Hindlimb muscle (tissue), 1 donor: ENCODE measurements at regions not wholly inside any gene's neighbourhood (a gene's known extent, or its start where the extent isn't known, plus 50 kb on each side); places are given as distances from the start of the nearest gene placed in this dataset.

ENCODE experiments used
- DNase-seq: peaks from one replicate; pipeline ENCODE4 v3.0.0-alpha.2; 2013

DNA sequence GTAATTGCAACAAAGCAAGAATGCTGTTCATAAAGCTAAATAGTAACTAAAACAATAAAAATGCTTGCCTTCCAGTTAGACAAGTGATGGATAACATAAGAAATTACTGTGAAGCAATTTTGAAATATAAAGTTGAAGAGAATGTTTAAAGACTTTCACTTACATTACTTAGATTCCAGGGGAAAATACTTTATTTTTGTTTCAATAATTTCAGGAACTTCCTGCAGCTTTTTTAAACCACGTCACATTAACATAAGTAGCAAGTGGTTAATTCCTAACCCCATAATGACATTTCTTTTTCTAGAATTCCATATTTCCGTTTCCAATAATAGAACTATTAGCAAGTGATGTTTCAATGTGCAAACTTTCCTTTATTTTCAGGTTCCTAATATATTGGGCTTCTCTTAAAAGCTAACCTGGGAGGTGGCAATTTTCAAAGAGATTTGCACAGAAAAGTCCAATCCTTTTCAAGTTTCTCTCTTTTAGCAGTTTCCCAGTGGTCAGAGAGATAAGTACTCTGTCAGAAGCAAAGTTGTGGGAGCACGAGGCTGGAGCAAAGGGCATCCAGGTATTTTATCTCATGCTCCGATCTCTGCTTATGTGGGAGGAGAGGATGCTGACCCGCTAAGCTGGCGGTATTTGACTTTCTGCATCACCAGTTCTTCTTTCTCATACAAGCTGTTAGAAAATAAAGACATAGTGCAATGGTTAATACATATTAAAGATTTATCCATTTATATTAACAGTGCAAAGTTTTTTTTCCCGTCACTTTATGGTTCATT lies 1025.3 kb downstream of the EFNB2 start:
- no peak for DNase-seq

DNA sequence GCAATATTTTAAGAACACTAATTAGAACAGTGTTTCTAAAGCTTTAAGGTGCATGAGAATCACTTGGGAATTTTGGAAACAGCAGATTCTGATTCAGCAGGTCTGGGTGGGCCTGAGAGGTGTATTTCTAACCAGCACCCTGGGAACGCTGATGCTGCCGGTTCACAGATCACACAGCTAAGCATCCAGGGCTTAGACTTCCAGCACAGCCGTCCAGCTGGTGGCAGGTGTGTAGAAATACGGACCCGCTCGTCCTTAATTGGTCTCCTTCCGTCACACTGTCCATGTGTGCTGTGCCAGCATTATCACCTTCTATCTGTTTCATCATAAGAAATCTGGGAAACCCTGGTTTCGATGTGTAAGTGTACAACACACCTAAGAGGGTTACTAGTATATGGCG lies 1029.0 kb downstream of the EFNB2 start:
- no peak for DNase-seq

DNA sequence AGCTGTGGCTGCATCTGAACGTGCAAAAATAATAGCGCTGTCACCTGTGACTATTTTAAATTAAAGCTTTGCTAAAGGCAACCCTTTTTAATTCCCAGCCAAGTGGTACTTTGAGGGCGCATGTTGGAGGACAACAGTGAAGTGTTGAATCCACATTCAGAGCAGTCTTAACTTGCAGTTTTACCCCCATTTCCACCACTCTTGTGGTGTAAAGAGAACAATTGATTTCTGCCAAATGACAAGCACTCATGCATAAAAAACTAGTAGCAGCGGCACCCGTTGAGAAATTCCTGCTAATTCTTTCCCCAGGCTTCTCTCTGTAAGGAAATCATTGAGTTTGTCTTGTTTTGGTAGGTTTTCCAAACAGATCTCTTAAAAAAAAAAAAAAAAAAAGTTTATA lies 1033.3 kb downstream of the EFNB2 start:
- no peak for DNase-seq

DNA sequence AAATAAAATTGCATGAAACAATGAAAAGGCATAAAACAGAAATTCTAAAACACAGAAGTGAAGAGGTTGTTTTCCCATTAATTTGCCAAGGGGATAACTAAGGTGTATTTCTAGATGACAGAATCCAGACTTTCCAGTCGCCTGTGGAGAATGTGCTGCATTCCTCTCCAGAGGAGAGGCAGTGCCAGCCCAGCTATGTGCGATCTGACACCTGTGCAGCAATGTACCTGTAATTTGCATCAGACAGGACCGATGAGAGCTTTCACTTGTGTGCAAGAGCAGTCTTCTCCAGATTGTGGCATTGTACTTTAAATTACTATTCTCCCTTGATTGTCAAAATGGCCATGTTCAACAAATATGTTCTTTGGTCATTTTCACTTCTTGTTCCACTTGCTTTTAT lies 1037.9 kb downstream of the EFNB2 start:
- no peak for DNase-seq

DNA sequence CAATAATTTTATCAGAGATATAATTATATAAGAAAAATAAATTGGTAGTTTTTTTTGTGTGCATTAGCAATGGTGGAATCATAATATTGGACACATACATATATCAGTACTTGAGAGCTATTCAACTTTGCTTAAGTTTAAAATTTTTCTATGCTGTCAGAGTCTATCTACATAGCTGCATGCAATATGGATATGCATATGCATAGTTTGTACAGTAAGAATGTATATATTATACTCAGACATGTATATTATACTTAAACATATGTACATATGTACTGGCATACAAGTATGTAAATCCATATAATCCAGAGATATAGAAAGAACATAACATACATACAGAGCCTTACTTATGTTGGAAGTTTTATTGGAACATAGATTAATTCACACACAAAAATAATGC lies 1043.2 kb downstream of the EFNB2 start:
- no peak for DNase-seq

DNA sequence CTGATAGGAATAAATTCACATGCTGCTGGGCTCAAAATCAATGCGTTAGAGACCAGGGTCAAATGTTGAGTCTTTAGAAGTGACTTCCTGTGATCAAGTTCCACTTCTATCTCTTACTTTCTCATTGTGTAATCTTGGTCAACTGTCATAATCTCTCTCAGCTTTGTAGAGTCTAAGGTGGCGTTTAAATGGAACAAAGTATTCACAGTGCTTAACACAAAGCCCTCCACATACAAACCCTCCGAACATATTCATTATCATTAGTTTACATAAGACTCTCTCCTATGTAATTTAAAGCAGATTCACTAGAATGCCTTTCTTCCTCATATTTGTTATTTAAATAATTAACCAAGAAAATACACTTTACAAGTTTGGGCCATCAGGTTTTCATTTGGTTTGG lies 1044.1 kb downstream of the EFNB2 start:
- no peak for DNase-seq

DNA sequence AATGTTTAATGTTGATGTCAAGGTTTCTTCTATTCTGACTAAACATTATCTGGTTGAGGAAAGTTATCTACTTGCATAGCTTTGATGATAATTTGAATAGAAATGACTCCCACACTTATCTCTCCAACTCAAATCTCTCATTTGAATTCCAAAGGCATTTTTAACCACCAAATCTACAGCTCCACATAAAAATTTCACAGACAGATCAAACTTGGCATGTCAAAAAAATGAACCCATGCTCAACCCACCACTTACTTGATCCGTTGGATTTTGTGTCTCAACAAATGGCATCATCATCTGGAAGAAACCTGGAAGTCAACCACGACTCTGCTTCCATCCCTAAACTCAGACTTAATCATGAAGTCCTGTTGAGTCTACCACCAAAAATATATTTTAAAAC lies 1050.4 kb downstream of the EFNB2 start:
- no peak for DNase-seq

DNA sequence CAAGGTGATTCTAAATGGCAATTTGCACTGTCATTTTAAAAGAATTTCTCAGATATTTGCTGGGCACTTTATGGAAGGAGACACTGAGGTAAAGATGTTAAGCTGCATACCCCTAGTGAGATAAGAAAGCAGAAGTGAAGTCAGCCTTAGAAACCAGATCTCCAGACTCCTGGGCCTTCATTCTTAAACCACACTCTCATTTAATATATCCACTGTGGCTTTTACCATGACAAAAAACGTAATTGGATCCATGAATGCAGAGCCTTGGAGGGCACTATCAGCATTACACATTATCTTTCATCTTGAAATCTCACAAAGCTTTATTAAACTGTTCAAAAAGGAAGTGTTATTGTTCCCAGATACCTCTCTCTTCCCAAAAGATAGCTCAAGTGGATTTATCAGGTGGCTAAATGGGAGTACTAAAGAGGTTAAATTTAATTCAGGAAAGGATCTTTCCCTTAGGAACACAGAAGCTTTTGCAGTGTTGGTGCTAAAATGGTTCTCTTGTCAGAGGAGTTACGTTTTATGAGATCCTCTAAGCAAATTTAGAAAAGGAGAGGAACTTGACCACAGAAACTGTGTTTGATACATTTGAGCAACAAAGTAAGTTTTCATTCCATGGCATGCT lies 1060.4 kb downstream of the EFNB2 start:
- DNase-seq: no peak

DNA sequence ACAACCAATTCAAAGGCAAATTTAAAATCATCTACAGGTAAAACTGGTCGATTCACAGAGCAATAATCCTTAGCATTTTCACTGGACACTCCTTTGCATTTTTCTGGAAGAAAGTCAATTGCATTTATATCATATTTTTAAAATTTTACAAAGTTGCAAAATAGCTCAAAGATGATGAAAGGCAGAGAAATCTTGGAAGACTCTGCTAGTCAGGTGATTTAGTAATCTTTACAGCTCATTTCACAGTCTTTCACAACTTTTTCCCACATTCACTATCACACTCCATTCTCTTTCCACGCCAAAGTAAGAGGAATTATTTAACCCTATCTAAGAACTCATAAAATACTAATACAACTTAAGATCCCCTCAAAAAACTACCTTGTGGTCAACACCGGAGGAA lies 1063.8 kb downstream of the EFNB2 start:
- DNase-seq: no peak

DNA sequence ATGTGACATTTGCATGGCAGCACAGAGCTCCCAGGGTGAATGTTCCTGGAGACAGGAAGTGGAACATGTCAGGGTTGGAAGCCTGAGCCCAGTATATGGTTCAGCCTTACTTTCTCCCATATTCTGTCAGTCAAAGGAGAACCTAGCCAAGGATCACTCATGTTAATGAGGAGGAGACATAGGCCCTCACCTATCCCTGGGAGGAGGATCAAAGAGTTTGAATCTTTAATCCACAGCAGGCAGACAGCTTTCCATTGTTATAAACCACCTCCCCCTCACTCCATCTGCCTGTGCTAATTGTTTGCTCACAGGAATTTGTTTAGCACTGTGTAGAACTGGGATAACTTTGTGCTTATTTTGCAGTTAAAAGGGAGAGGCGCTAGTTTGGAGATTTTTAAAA lies 1069.1 kb downstream of the EFNB2 start:
- DNase-seq: no peak

DNA sequence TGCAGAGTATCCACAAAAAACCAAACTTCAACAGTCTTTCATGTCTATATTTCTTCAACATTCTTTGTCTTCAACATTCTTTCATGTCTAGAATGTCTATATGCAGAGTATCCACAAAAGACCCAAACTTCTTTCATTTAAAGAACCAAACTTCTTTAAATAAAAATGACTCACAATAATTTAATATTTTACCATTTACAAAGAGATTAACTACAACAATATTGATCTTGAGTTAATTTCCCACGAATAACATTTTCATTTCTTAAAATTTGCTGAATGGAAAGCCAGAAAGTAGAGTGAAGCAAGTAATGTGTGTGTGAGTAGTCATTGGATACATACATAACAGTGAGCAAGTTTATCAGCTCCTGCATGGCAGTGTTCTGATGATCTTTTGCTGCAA lies 1069.7 kb downstream of the EFNB2 start, which contains the start of gene DAOA:
DAOA (plus strand) TSS at position 301 of the 400 bp plus-strand sequence.
- no peak for DNase-seq

DNA sequence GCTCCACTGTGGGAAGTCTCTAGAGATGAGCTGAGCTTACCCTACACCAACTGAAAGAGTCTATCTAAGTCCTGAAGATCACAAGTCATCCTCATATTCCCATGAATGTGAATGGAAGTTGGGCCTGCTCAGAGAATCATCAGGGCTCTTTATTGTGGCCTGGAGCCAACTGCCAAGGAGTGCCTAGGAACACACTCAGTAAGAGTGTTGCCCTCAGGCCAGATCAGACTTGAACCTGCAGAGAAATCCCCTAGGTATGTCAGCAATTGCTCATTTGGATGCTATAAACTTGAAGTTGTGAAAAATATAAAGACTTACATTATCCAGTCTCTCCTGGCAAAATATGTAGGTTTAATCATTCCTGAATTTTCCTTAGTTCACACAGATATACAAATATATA lies 1070.2 kb downstream of the EFNB2 start:
- DNase-seq: no peak

DNA sequence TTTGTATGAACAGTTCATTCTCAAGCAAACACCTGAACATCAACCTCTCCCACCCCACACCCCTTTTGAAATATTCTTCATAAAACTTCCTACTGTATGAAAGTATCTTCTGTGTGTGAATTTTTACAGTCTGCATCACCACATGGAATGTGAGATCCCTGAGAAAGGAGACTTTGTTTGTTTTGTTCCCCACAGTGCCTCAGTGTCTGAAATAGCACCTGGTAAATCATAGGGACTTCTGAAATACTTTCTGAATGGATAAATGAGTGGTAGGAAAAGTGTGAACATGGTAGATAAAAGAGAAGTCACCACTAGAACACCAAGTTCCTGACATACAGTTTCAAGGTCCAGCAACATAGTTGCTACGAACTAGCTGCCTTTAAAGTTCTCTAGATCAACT lies 1071.2 kb downstream of the EFNB2 start:
- no peak for DNase-seq

DNA sequence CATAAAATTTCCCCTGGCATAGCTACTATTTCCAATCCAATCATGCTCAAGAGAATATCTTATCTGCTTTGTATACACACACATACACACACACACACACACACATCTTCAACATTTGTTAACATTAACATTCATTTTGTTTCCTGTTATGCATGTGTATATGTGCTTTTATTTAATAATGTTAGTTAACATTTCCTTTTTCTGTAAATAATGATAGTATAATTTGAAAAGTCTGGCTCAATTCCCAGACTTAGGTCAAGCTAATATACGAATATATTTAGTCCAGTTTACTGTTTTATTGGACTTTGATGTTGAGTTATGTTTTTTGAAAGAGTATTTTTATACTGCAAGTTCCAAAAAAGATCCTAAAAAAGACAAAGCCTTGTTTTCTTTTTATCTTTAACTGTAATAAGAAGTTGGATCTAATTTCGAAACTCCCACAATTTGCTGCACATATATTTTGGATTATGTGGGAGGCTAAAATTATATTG lies 1072.4 kb downstream of the EFNB2 start:
- DNase-seq: no peak

DNA sequence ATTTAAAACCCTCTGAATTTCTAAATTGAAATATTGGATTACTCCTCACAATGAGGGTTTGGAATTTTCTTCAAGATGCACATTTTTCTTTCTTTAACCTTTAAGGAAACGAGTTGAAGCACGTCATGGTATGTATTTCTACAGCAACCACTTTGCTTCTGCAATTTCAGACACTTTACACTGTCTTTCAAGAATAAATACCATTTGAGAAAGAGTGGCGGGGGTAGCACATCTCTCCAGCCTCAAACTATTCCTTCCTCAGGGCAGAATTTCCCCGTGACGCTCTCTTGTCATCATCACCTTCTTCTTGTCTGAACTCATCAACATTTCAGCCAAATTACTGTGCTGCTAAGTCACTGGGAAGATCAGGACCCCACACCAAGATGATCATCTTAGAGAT lies 1073.4 kb downstream of the EFNB2 start:
- DNase-seq: no peak

DNA sequence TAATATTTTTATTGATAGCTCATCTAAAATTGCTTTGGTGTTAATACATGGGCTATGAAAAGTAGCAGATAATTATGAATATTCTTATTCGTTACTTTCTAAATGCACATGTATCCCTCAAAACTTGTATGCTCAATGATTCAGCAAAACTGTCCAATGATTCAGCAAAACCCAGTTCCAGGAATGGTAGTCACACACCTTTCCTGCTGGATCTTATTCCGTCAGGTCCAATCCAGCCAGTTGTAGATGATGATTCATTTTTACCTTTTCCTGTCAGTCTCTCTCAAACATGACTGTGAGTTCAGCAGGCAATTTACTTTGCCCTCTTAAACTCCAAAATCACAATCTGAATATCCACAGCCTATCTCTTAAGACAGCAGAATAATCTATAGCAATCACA lies 1082.6 kb downstream of the EFNB2 start:
- DNase-seq: no peak

DNA sequence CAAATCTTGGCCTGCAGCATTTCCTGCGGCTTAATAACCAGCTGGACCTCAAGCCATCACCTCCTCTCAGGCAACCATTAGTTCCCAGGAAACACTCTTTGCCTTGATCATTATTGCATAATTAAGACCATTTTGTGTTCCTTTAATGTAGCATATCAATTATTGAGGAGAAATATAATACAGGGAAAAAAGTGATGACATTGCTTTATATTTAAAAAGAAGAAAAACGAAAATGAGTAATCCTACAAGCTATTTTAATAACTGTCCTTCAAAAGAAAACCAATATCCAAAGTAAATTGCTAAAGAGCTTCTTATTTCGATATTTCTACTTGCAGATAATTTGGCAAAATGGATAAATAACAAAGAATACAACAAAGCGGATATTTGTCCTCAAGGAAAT lies 1084.7 kb downstream of the EFNB2 start:
- DNase-seq: no peak

DNA sequence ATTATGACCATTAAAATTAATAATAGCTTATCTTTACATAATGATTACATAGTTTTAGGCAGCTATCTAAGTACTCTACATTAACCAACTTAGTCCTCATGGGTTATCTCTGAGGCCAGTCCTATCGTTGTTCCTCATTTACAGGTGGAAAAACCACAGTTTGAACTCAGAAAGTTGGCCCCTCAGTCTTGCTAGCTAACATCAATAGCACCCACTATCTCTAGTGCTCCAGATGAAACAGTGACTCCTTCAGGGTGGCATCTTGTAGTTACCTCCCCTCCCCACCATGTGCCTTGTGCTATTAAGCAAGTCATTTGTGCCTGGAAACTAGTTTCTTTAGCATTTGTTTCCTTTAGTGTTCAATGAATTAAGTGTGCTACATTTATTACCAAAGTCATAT lies 1086.7 kb downstream of the EFNB2 start:
- no peak for DNase-seq

DNA sequence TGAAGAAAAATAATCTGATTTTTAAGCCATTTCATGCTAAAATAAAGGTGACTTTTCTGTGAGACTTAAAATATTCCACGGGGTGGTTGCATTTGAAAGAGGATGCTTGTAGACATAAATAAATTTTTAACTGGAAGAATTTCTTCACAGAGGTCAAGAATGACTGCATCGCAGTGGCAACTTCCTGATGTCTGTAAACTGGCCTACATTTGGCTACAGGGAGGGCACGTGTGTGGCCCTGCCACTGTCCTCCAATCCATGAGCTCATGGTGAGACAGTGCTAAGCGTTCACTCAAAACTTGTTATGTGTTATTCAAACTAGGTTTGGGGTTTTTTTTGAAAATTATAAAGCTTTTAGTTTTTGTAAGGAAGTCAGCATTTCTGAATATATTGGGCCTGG lies 1089.3 kb downstream of the EFNB2 start:
- no peak for DNase-seq

DNA sequence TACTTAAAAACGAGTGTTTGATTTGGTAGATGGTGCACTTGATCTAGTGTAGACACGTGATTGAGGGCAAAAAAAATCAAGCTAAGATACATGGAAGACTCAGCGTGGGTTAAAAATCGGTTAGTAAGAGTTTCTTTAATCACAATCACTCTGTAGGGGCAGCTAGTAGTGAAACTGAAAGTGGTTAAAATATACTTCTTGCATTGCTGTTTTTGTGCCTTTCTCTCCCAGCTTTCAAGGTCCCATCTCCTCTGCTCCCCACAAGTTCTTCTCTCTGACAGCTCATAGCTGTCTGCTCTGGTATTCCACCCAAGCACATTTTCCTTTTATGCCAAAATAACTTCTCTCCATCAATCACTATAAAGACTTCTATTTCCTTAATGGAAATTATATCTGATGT lies 1089.7 kb downstream of the EFNB2 start:
- DNase-seq: no peak

DNA sequence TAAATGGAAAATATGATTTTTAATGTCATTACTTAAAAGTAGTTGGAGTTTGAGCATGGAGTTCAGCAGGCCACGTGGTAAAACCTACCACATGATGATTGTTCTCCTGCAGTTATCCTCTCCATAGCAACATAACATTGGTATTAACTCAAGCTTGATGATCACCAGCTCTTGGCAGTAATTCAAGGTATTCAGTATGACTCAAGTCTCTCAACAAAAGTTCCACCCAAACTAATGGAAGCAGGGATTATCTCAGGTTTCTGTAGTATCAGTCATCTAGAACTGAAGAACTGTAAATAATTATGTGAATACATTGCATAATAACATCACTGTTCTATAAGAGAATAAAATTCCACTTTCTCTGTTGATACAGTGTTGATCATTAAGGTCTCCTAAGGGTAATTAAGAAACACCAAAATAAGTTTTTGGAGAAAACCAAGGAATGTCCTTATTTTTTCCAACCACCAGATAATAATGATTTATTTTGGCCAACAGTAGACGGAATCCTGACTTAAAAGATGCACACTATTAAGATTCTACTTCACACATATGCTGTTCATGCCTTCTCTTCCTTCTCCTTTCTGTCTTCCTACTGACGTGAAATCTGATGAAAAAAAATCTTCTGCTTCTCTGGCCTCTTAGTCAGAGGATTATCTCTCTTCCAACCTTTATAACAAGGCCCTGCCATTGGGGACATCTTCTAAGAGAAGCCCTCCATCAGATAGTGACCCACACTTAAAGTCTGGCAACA lies 1092.3 kb downstream of the EFNB2 start:
- no peak for DNase-seq

DNA sequence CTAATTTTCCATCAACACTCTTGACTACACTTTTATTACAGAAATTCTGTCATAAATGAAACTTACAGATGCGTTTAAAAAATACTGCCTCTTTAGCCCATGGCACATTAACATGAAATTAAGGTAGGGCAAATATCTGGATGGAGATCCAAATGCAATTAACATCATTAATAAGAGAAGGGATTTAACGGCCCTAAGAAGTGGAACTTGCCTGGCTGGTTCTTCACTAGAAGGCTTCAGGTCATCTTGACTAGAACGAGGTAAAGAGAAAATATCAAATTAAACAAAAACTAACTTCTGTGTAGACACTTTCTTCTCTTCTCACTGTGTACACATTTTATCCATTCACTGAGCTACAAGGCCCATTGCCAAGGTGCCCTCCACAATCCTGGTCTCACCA lies 1093.4 kb downstream of the EFNB2 start:
- DNase-seq: no peak

DNA sequence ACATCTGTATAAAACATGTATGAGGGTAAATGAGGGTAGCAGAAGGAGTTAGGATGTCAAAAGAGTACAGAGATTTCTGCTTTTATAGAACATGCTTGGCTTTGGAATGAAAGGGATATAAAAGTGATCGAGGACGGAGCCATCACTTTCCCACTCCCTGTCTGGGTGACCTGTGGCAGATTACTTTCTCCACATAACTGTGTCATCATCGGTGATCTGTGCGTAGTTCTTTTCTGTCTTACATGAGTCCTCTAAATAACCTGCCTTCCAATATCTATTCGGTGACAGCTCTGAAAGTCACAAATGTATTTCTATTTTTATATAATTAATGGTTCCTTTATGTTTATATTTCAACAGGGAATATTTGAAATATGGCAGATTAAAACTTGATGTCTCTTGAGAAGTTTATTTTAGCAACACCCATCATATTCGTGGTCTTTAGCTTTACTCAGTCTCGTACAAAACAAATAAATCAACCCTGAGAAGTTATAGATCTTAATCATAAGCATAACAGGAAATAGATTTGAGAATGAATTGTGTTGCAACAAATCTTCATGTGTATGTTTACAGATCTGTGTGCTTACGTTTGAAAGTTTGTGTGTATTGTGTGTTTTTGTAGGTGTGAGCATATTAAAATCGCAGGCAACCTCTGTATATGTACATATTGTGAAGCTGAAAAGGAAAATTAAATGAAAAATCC lies 1094.3 kb downstream of the EFNB2 start:
- no peak for DNase-seq
